ENCODE measurements at regions not wholly inside any gene's neighbourhood (a gene's known extent, or its start where the extent isn't known, plus 50 kb on each side); places are given as distances from the start of the nearest gene placed in this dataset.
"Not testable (repeated sequence)": the region's sequence is repeated elsewhere in the genome, so short reads cannot be mapped to it uniquely, and the experiment has no call there.

DNA sequence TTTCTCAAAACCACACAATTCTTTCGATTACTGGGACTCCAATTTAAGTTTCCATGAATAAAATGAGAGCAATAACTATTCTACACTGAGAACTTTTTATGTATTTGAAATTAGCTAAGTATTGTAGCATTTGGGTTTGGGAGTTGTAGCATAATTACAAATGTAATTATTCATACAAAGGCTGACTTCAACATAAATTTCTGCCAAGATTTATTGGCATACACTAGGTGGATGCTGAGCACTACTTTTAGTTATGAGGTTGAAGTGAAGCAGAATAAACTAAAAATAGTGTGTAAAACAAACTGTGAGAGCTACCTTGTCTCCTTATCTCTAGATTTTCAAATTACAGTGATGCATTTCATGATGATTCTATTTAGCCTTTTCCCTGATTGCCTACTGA, 516.1 kb downstream of the ZNF385D start:
- no peak overlapping the region for H3K27ac Mint-ChIP-seq (ENCODE audit: unreplicated experiment)
- TF ChIP-seq, protein P1, sequence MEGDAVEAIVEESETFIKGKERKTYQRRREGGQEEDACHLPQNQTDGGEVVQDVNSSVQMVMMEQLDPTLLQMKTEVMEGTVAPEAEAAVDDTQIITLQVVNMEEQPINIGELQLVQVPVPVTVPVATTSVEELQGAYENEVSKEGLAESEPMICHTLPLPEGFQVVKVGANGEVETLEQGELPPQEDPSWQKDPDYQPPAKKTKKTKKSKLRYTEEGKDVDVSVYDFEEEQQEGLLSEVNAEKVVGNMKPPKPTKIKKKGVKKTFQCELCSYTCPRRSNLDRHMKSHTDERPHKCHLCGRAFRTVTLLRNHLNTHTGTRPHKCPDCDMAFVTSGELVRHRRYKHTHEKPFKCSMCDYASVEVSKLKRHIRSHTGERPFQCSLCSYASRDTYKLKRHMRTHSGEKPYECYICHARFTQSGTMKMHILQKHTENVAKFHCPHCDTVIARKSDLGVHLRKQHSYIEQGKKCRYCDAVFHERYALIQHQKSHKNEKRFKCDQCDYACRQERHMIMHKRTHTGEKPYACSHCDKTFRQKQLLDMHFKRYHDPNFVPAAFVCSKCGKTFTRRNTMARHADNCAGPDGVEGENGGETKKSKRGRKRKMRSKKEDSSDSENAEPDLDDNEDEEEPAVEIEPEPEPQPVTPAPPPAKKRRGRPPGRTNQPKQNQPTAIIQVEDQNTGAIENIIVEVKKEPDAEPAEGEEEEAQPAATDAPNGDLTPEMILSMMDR (IDR thresholded peaks at IDR 0.05; ENCODE audit: partially characterized antibody, unreplicated experiment) = no peak
- H3K27me3 Mint-ChIP-seq (ENCODE audit: unreplicated experiment) = no peaks in the 10 kb centered on the region
- no peak for DNase-seq
- no peaks in the 10 kb centered on the region for H3K9me3 Mint-ChIP-seq (ENCODE audit: unreplicated experiment)
- H3K36me3 Mint-ChIP-seq (ENCODE audit: unreplicated experiment) = no peaks in the 10 kb centered on the region
- no peak overlapping the region for H3K4me3 Mint-ChIP-seq (ENCODE audit: unreplicated experiment)
- peaks cover under 1% of the 10 kb centered on the region for H3K4me1 Mint-ChIP-seq (ENCODE audit: low read depth, unreplicated experiment)

DNA sequence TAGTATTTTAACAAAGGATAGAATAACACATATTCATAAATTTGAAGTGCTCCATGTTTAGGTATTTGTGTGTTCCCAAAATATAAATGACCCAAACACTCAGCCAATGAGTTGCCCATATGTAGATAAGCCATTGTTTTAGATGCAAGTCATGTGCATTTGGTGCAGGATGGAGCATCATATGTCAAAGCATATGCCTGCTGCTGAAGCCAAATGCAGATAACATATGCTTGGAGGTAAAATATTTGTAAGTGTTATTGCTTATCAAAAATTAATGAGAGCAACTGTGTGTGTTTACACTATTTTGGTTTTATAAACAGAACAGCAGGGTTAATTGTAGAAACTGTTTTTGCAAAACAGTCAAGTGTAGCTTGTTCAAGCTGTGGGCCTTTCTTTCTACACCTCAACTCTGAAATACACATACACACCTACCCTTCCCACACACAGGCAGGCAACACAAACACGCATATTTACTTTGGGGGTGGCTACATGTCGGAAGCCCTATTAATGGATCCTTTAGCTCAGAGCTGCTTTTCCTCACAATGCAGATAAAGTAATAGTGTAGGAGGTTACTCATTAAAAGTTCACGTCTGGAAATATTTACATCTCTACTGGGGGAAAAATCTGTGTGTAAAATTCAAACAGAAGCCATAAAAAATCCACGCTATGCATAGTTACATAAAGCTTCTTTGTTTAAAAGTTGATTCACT, 521.4 kb downstream of the ZNF385D start:
- H3K4me3 Mint-ChIP-seq (ENCODE audit: unreplicated experiment) = no peak overlapping the region
- H3K27me3 Mint-ChIP-seq (ENCODE audit: unreplicated experiment) = no peaks in the 10 kb centered on the region
- peak overlapping the region; percentile 2 for H3K27ac Mint-ChIP-seq (ENCODE audit: unreplicated experiment)
- DNase-seq = no peak
- TF ChIP-seq, protein P1 (IDR thresholded peaks at IDR 0.05; ENCODE audit: partially characterized antibody, unreplicated experiment) = no peak
- no peaks in the 10 kb centered on the region for H3K9me3 Mint-ChIP-seq (ENCODE audit: unreplicated experiment)
- no peaks in the 10 kb centered on the region for H3K36me3 Mint-ChIP-seq (ENCODE audit: unreplicated experiment)
- H3K4me1 Mint-ChIP-seq (ENCODE audit: low read depth, unreplicated experiment) = peaks cover 6% of the 10 kb centered on the region

DNA sequence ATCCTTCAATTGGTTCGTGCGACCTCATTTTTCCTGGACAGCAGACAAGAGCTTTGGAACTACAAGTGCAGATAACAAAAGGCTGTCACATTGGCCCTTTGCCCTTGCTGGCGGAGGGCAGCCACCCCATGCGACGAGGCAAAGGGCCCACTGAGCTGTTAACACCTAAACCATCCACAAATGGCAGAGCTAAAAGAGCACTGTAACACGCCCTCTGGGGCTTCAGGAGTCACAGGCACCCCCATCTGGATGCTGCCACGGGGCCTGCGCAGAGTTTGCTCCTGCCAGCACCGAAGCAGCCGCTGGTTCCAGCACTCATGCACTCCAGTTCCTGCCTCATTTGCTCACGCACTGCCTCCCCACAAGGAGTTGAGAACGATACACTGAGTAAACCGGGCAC, 524.9 kb downstream of the ZNF385D start:
- no peak for DNase-seq
- Mint-ChIP-seq H3K9me3 (ENCODE audit: unreplicated experiment) (no peaks in the 10 kb centered on the region), H3K27ac (ENCODE audit: unreplicated experiment) (no peak overlapping the region), H3K27me3 (ENCODE audit: unreplicated experiment) (no peaks in the 10 kb centered on the region), H3K36me3 (ENCODE audit: unreplicated experiment) (no peaks in the 10 kb centered on the region), H3K4me3 (ENCODE audit: unreplicated experiment) (no peak overlapping the region), H3K4me1 (ENCODE audit: low read depth, unreplicated experiment) (peaks cover 6% of the 10 kb centered on the region)
- TF ChIP-seq, protein P1 (IDR thresholded peaks at IDR 0.05; ENCODE audit: partially characterized antibody, unreplicated experiment) = no peak

DNA sequence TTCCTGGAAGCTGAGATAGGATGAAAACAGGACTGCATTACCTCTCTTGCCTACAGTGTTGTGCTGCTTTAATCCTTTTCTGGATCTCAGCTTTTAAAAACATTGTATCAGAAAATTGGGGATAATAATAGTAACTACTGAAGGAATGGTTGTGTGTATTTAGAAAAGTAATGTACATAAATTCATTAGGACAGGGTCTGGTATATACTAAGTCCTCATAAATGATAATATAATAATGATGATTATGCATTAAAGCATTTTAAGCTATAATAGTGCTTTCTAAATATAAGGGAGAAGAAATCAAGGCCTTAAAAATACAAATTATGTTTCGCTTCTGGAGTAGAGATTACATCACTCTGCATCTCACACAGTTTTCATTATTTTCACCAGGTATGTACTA, 530.1 kb downstream of the ZNF385D start:
- no peak overlapping the region for H3K4me3 Mint-ChIP-seq (ENCODE audit: unreplicated experiment)
- H3K4me1 Mint-ChIP-seq (ENCODE audit: low read depth, unreplicated experiment) = no peaks in the 10 kb centered on the region
- H3K9me3 Mint-ChIP-seq (ENCODE audit: unreplicated experiment) = peaks cover 1% of the 10 kb centered on the region
- H3K27ac Mint-ChIP-seq (ENCODE audit: unreplicated experiment) = no peak overlapping the region
- H3K27me3 Mint-ChIP-seq (ENCODE audit: unreplicated experiment) = no peaks in the 10 kb centered on the region
- peaks cover 6% of the 10 kb centered on the region for H3K36me3 Mint-ChIP-seq (ENCODE audit: unreplicated experiment)
- DNase-seq = no peak
- TF ChIP-seq, protein P1 (IDR thresholded peaks at IDR 0.05; ENCODE audit: partially characterized antibody, unreplicated experiment) = no peak

DNA sequence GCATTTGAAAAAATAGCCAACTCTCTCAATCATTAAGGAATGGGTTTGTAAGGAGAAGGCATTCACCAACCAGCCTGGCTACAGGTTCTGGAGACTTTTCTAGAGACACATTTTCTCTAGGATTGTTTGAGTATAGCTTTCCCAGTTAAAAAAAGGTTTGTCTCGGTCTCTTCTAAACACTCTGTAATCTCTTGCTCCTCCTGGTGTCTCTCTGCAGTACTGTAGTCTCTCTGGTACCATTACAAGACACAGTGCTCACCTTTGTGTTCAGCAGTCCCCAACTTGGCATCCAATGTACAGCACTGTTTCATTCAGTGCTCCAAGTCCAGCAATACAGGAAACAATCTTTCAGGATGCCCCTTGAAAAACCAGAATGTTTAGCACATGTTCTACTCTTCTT, 534.4 kb downstream of the ZNF385D start:
- Mint-ChIP-seq H3K4me1 (ENCODE audit: low read depth, unreplicated experiment) (no peaks in the 10 kb centered on the region), H3K27ac (ENCODE audit: unreplicated experiment) (no peak overlapping the region), H3K9me3 (ENCODE audit: unreplicated experiment) (peaks cover 1% of the 10 kb centered on the region), H3K36me3 (ENCODE audit: unreplicated experiment) (peaks cover 6% of the 10 kb centered on the region), H3K4me3 (ENCODE audit: unreplicated experiment) (no peak overlapping the region), H3K27me3 (ENCODE audit: unreplicated experiment) (no peaks in the 10 kb centered on the region)
- TF ChIP-seq, protein P1 (IDR thresholded peaks at IDR 0.05; ENCODE audit: partially characterized antibody, unreplicated experiment) = peak; percentile 14
- DNase-seq = no peak

DNA sequence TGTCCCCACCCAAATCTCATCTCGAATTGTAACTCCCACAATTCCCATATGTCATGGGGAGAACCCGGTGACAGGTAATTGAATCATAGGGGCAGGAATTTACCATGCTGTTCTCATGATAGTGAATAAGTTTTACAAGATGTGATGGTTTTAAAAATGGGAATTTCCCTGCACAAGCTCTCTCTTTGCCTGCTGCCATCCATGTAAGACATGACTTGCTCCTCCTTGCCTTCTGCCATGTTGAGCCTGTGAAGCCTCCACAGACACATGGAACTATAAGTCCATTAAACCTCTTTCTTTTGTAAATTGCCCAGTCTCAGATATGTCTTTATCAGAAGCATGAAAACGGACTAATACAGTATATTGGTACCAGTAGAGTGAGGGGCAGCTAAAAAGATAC, 546.9 kb downstream of the ZNF385D start:
- not testable (repeated sequence) for DNase-seq; H3K27me3 Mint-ChIP-seq (ENCODE audit: unreplicated experiment); H3K4me3 Mint-ChIP-seq (ENCODE audit: unreplicated experiment); H3K9me3 Mint-ChIP-seq (ENCODE audit: unreplicated experiment); H3K4me1 Mint-ChIP-seq (ENCODE audit: low read depth, unreplicated experiment); H3K27ac Mint-ChIP-seq (ENCODE audit: unreplicated experiment)
- H3K36me3 Mint-ChIP-seq (ENCODE audit: unreplicated experiment) = peaks cover 19% of the 10 kb centered on the region

Data from glutamatergic neuron (in vitro differentiated cells).